ENCODE measurements at regions not wholly inside any gene's neighbourhood (a gene's known extent, or its start where the extent isn't known, plus 50 kb on each side); places are given as distances from the start of the nearest gene placed in this dataset.
A peak's percentile ranks its signal among the peaks of the same experiment; 100 is the strongest.
"Not testable (repeated sequence)": the region's sequence is repeated elsewhere in the genome, so short reads cannot be mapped to it uniquely, and the experiment has no call there.

DNA sequence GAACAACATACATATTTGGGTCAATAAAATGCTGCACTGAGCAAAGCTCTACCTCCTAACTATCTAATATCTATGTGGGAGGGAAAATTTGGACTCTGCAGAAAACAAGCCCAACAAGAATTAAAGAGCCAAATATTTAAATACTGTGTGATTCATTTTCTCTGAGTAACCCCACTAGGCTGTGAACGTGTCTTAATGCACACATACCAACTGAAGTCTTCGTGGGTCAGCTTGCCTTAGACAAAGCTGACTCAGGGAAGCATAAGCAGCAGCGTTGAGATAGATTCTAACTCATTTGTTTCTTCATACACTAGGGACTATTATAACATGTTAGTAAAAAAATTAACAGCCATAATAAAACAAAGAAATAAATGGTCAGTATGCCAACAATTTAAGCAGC is 114.3 kb downstream of the GJA1 start:
- DNase-seq: no peak

DNA sequence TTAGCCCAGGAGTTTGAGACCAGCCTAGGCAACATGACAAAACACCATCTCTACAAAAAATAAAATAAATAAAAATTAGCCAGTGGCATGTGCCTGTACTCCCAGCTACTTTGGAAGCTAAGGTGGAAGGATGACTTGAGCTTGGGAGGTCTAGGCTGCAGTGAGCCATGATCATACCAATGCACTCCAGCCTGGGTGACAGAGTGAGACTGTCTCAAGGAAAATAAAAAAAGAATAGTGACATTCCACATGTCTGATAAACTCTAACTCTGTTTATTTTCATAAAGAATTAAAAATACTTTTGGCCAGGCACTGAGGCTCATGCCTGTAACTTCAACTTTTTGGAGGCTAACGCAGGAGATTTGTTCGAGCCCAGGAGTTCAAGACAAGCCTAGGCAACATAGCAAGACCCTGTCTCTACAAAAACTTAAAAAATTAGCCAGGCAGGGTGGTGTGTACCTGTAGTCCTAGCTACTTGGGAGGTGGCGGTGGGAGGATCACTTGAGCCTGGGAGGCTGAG is 115.1 kb downstream of the GJA1 start:
- no peak for DNase-seq

DNA sequence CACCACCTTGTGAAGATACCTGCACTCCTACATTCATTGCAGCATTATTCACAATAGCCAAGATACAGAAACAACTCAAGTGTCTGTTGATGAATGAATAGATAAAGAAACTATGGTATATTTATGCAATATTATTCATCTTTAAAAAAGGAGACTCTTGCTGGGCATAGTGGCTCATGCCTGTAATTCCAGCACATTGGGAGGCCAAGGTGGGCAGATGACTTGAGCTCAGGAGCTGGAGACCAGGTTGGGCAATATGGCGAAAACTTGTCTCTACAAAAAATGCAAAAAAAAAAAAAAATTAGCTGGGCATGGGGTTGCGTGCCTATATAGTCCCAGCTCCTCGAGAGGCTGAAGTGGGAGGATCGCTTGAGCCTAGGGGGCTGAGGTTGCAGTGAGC is 119.8 kb downstream of the GJA1 start:
- DNase-seq: no peak

DNA sequence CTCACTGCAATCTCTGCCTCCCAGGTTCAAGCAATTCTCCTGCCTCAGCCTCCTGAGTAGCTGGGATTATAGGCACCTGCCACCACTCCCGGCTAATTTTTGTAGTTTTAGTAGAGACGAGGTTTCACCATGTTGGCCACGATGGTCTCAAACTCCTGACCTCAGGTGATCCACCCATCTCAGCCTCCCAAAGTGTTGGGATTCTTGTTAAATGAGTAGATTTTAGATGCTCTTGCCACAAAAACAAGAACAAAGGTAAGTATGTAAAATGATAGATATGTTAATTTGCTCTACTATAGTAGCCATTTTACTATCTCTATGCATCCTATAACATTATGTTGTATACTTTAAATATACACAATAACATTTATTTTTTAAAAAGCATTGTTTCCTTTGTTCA is 120.7 kb downstream of the GJA1 start:
- not testable (repeated sequence) for DNase-seq

DNA sequence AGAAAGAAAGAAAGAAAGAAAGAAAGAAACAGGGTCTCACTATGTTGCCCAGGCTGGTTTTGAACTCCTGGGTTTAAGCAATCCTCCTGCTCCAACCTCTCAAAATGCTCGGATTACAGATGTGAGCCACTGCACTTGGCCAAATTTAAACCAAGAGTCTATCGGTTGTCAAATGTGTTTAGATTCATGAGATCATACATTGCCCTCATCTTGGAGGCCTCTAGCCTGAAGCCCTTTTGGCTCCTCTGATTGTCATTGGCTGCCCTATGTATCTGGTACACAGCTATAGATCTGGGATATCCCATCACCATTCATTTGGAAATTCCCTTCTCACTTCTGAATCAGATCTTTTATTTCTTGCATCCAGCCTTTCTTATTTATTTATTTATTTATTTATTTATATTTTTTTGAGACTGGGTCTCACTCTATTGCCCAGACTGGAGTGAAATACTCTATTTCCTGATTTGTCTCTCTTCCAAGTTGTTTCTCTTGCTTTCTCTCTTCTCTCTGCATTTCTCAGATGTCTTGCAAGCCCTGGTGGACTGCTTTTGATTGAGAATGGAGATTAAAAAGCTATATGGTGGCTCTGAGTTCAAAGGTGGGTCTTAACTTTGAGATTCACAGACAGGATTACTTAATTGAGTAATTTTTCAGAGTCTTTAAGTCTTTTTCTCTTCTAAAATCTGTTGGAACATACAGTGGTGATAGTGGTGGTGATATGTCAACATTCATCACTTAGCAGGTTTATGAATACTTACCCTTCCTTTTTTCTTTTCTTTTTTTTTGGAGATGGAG is 121.9 kb downstream of the GJA1 start:
- DNase-seq: no peak

DNA sequence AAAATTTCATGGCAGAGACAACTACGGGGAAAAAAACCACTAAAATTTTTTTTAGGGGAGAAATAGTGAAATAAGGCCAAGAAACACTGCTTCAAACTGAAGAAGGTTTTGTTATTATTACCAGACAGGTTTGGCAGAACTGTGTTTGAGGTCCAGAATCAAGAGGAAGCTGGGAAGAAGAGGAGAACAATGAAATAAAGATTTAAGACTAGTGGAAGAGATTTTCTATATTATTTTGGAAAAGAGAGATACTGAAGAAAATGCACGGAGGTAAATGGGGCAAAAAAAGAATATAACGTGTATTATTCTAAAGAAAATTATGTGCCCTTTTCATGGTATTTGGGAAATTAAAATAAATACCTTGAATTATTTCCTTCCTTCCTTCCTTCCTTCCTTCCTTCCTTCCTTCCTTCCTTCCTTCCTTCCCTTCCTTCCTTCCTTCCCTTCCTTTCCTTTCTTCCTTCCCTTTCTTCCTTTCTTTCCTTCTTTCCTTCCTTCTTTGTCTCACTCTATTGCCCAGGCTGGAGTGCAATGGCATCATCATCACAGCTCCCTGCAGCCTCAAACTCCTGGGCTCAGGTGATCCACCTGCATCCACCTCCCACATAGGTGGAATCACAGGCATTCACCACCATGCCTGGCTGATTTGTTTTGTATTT is 124.3 kb downstream of the GJA1 start:
- DNase-seq: no peak

DNA sequence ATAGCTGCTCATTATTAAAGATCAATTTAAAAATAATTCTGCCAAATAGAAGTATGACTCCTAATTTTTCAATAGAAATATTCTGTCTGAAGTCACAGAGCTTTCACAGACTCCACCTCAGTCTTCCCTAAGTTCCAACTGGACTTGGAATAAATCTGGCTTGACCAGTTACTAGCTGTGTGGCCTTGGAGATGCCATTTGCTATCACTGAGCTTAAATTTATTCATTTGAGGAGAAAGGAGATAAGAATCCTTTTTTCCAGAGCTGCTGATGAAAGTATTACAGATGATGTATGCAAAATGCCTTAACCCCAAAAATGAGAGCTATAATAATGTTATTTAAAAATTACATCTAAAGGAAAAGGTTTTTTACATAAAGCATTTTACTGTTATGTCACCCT is 125.0 kb downstream of the GJA1 start:
- no peak for DNase-seq

DNA sequence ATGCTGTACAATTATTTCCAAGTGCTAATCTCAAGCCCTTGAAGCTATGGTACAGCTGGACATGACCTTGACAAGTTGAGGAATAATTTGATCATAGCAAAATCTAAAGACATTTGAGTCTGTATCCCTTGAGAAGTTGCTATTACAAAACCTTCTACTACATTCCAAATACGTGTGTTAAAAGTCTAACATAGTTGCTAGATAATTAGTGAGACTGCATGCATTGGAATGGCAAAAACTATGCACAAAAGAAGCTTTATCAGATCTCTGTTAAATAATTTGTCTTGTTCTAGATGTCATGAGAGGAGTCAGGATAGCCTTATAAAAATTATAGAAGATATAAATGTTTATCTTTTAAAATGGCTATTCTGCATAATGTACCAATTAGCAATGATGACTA is 127.8 kb downstream of the GJA1 start:
- no peak for DNase-seq

DNA sequence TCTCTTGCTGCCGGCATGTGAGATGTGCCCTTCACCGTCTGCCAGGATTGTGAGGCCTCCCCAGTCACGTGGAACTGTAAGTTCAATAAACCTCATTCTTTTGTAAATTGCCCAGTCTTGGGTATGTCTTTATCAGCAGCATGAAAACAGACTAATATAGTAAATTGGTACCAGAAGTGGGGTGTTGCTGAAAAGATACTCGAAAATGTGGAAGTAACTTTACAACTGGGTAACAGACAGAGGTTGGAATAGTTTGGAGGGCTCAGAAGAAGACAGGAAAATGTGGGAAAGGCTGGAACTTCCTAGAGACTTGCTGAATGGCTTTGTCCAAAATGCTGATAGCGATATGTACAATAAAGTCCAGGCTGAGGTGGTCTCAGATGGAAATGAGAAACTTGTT is 129.1 kb downstream of the GJA1 start:
- not testable (repeated sequence) for DNase-seq

DNA sequence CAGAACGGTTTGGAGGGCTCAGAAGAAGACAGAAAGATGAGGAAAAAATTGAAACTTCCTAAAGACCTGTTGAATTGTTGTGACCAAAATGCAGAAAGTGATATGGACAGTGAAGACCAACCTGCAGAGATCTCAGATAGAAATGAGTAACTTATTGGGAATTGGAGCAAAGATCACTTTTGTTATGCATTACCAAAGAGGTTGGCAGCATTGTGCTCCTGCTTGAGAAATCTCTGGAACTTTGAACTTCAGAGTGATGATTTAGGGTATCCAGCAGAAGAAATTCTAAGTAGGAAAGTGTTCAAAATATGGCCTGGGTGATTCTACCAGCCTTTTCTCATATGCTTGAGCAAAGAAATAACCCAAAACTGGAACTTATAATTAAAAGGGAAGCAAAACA is 136.0 kb downstream of the GJA1 start:
- no peak for DNase-seq

DNA sequence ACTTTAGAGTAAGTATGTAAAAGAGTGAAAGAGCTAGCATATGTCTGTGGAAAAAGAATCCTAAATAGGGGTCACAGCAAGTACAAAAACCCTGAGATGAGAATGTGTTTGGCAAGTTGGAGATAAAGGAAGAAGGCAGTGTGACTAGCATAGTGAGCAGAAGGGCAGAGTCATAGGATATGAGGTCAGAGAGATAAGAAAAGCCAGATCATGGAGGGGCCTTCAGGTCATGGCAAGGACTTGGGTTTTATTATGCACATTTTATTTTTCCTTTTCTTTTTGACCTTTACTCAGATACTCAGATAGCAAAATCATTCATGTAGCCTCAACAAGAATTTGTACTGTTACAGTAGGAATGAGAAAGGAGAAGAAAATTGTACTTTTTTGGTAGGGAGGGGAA is 138.0 kb downstream of the GJA1 start:
- no peak for DNase-seq

DNA sequence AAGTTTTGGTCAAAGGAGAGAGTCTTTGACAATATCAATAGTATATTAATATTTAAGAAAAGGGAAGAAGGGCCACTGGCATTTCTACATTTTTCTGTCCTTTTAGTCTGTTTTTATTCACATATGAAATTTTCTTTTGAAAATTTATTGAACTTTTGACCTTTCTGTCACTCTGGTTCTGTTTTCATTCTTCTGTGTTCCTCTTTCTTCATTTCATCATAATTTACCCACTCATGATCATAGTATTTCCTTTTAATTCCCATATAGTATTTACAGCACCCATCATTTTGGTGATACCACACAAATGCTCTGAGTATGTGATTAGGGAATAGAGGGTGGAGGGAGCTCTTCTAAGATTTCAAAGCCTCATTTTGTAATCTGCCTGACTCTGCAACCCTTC is 142.8 kb downstream of the GJA1 start:
- DNase-seq: no peak

DNA sequence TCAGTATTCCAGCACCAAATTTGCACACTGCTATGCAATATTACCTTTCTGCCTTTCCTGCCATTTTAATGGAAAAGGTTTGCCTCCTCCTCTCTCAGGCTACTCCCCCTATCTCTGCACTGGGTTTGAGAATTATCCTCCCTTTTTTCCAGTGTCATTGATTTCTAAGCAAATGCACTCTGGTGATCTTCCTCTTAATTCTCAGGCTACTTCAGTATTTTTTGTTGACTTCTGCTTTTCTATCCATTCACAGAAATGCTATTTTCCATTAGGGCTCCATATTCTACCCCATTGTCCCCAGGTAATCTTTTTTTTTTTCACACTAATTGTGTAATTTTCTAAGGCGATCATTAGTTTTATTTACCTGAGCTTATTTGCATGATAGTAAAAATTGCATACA is 144.0 kb downstream of the GJA1 start:
- DNase-seq: no peak

DNA sequence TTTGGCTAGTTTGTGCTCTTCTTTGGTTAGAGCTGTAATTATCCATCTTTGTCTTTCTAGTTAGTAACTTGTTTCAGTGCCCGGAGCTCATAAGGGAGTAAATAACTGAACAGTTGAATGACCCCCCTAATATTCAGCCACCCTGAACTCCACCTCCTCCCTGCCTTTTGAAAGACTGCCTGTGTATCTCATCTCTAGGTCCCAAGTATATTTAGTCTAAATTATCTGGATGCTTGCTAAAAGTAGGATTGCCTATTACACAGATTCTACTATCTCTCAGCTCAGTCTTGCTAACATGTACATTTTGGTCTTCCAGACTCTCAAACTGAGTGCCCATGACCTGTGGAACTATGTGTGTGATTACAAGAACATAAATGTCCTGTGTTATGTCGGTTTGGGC is 145.9 kb downstream of the GJA1 start:
- DNase-seq: no peak

DNA sequence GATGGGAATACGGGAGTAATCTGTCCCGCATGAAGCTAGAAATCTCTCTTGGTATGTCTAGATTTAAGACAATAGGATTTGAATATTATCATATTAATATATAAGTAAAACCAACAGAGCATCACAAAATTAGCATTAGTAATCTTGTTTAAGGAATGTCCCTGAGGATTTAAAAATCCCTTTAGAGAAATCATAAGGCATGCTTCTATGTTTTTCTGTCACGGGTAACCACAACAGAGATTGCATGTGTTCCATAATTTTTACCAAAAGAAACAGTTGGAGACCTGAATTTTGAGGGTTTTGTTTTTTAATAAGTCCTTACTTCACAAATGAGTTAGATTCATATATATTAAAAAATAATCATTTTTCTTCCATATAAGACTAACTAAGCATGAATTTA is 146.8 kb downstream of the GJA1 start:
- no peak for DNase-seq

DNA sequence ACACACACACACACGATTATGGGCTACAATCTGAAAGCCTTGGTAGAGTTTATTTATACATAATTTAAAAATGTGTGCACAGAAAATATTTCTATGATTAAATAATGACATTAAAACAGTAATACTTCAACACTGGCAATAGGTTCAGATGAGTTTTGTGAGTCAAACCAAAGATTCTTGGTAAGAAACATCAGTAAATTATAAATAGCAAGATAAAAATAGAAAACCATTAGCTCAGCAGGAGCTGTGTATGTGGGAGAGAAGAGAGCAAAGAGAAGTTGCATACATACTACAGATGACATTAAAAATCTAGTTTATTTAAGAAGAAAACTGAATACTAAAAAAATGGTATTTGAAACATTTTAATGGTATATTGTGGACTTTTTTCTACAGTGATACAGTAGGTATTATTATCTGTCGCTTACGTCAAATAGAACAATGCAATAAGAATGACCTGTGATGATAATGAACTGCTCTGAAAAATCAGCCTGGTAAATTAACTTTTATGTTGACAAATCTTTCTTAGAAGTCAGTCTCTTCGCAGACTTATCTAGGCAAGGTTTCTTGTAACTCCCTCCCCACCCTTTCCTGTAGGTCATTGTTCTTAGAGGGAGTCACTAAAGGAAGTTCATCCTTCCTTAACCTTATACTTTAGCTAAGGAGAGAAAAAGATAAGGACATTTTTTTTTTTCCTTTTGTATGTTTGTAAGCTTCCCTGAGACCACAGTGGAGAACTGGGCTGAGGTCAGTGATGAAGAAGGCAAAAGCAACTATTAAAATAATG is 149.3 kb downstream of the GJA1 start:
- no peak for DNase-seq

DNA sequence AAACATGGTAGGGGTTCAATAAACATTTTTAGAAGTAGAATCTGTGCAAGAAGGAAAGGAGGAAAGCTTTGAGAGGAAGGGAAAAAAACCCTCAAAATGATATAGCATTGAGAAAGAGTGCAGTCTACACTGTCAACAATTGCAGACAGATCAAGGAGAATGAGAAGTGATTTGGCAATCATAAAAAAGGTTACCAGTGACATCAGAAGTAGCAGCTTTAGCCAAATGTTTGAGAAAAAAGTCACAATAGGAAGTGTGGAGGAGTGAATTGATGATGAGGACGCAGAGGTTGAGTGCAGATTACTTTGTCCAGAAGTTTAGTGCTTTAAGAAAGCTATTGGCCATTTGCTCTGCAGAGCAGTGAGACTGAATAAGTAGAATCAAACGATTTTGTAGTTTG is 155.0 kb downstream of the GJA1 start:
- no peak for DNase-seq

DNA sequence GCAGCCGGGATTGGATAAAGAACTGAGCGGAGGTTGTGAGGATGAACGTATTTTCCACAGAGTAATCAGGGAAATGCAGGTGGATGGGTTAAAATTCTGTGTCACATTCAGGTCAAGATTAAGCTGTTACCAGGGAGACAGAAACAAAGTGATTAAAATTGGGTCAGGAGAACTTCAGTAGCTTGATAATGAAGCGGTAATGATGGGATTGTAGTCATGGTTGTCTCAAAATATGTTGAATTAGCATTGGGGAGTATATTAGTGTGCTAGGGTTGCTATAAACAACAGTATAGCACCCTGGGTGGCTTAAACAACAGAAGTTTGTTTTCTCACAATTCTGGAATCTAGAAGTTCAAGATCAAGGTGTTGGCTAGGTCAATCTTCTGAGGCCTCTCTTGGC is 155.5 kb downstream of the GJA1 start:
- DNase-seq: peak; percentile 20

DNA sequence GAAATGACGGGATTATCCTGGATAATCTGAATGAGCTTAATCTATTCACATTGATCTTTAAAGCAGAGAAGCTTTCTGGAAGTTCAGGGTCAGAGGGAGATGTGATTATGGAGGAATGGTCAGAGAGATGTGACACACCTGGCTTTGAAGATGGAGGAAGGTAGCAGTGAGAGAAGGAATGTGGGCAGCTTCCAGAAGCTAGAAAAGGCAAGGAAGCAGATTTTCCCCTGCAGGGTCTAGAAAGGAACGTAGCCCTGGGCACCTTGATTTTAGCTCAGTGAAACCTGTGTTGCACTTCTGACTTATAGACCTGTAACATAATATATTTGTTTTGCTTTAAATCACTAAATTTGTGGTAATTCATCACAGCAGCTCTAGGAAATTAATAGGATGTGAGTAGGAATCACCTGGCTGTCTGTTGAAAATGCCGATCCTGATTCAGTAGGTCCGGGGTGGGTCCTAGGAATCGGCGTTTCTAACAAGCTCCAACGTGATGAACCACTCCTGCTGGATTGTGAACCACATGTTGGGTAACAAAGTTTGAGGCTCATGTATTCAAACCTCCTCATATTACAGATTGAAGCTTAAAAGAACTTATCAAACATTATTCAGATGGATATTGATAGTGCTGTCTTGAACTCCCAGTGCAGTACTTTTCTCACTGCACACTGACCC is 157.0 kb downstream of the GJA1 start:
- DNase-seq: no peak

DNA sequence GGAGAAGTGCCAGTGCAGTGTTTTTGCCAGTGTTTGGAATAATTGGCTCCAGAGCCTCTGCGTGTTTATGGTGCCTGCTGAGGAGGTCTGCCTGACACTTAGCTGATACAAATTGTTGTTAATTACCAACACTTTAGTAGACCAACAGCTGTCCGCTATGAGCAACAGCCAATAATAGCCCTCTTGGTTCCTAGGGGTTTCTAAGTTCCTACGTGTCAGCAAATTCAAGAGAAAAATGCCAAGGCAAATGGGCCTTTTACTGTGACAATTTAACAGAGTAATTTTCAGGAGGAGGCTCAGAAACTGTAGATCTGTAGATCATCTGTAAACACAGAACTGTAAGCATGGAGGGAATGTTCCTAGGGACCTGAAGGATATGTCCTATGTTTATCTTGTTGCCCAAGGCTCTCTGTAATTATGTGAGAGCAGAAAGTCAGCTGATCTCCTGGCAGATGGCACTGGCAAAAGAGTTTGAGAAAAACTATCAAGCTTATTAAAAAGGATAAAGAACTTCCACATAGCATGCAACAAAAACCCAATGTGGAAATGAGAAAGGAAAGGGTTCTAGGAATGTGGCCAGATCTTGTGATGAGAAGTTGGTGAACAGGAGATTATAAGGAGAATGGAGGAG is 157.7 kb downstream of the GJA1 start:
- peak; percentile 9 for DNase-seq

DNA sequence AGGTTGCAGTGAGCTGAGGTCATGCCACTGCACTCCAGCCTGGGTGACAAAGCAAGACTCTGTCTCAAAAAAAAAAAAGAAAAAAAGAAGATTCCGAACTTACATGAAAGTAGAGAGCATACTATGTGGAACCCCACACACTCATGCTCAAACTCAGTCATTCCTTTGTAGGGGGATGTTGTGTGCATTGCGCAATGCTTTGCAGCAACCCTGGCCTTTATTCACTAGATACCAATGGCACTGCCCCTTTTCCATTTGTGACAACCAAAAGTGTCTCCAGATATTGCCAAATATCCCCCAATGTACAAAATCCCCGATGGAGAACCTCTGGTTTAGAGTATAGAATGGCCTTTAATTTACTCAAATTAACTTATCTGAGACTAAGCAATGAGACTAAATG is 158.6 kb downstream of the GJA1 start:
- DNase-seq: no peak

DNA sequence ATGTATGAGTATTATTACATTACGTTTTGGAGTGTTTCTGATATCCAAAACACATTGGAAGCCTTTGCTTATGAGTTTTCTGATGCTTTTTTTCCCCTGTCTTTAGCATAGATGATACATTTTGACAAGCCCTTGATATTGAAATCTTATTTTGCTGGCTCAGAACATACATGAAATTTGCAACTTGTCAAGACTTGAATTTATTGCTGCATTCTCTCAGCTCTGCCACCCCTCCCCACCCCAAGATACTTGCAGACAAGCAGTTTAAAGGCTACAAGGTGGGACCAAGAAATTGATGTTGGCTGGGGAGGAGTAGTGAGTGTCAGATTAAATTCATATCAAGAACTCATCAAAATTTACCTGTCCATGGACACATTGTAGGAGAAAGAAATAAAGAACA is 160.2 kb downstream of the GJA1 start:
- no peak for DNase-seq

DNA sequence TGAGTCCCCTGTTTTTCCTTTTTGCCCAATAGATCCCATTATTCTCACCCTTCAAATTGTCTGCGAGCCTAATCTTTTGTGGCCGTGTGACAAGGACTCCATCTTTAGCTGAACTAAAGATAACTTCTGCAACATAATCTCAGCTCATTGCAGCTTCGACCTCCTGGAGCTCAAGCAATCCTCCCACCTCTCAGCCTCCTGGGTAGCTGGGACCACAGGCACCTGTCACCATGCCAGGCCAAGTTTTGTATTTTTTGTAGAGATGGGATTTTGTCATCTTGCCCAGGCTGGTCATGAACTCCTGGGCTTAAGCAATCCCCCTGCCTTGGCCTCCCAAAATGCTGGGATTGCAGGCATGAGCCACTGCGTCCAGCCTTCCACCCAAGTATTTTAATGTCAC is 161.0 kb downstream of the GJA1 start:
- no peak for DNase-seq
